PC-9 (cell line): ENCODE measurements at regions not wholly inside any gene's neighbourhood (a gene's known extent, or its start where the extent isn't known, plus 50 kb on each side); places are given as distances from the start of the nearest gene placed in this dataset.

Source experiments
- BruUV-seq: library from RNA; stranded (reverse); fragments of 400-500 nt; replicated peaks from 2 replicates; lab custom pipeline; 2021; lab: Mats Ljungman, UMichigan
- CTCF ChIA-PET: fragments of 300-600 bp; sonication (Branson Sonifier 250); formaldehyde crosslinking; loops from one replicate; lab custom pipeline; 2022; ENCODE audit warnings: antibody characterized with exemption; lab: Charles Lee
- POLR2A ChIA-PET: fragments of 300-600 bp; sonication (Branson Sonifier 250); formaldehyde crosslinking; loops from one replicate; lab custom pipeline; 2022; ENCODE audit warnings: antibody characterized with exemption; ENCODE audit not compliant: unreplicated experiment; lab: Charles Lee
- DNase-seq, 2 experiments: peaks; one replicate each; pipeline versions ENCODE4 v3.0.0 to v3.0.0-alpha.2; 2015 to 2022; ENCODE audit warnings: mixed read lengths in 1 of 2
- H2AFZ ChIP-seq: fragments of 200-600 bp; sonication (generic); 2 replicates; pipeline ENCODE4 v1.8.1; 2017; ENCODE audit warnings: antibody characterized with exemption
- H3F3A ChIP-seq: fragments of 200-600 bp; sonication (generic); 2 replicates; pipeline ENCODE4 v1.8.1; 2017; ENCODE audit warnings: antibody characterized with exemption, mild to moderate bottlenecking, low read depth; ENCODE audit not compliant: insufficient read depth
- H3K27ac ChIP-seq: fragments of 200-600 bp; sonication (generic); 2 replicates; pipeline ENCODE4 v1.6.1; 2016; ENCODE audit warnings: mixed run types
- H3K27me3 ChIP-seq: fragments of 200-600 bp; sonication (generic); 2 replicates; pipeline ENCODE4 v1.6.1; 2016; ENCODE audit warnings: low read depth, mixed run types; ENCODE audit not compliant: insufficient read depth
- H3K36me3 ChIP-seq: fragments of 200-600 bp; sonication (generic); 2 replicates; pipeline ENCODE4 v1.6.1; 2016; ENCODE audit warnings: low read depth, mixed run types
- H3K4me1 ChIP-seq: fragments of 200-600 bp; sonication (generic); replicated peaks from 2 replicates; pipeline ENCODE4 v1.6.1; 2016; ENCODE audit warnings: mixed run types; ENCODE audit not compliant: insufficient read depth
- H3K4me2 ChIP-seq: fragments of 200-600 bp; sonication (generic); 2 replicates; pipeline ENCODE4 v1.6.1; 2017; ENCODE audit warnings: mixed run types
- H3K4me3 ChIP-seq: fragments of 200-600 bp; sonication (generic); 2 replicates; pipeline ENCODE4 v1.6.1; 2016; ENCODE audit warnings: mixed run types
- H3K79me2 ChIP-seq: fragments of 200-600 bp; sonication (generic); 2 replicates; pipeline ENCODE4 v1.6.1; 2017; ENCODE audit warnings: low read depth, mixed run types
- H3K9me2 ChIP-seq: fragments of 200-600 bp; sonication (generic); 2 replicates; pipeline ENCODE4 v1.8.1; 2017; ENCODE audit warnings: mild to moderate bottlenecking; ENCODE audit not compliant: insufficient read depth
- H3K9me3 ChIP-seq: fragments of 200-600 bp; sonication (generic); 2 replicates; pipeline ENCODE4 v1.8.1; 2016; ENCODE audit warnings: low read depth; ENCODE audit not compliant: insufficient read depth
- H4K20me1 ChIP-seq: fragments of 200-600 bp; sonication (generic); 2 replicates; pipeline ENCODE4 v1.8.1; 2017; ENCODE audit not compliant: insufficient read depth
- CTCF ChIP-seq: fragments of 200-600 bp; sonication (generic); conservative IDR thresholded peaks from 2 replicates; pipeline ENCODE4 v1.6.1; 2017; ENCODE audit warnings: mixed run types, antibody characterized with exemption, mild to moderate bottlenecking, moderate library complexity
- EZH2 ChIP-seq: fragments of 200-600 bp; sonication (generic); IDR thresholded peaks from 2 replicates; pipeline ENCODE4 v1.8.0; 2017; ENCODE audit warnings: antibody characterized with exemption, low read depth
- intact Hi-C: fragments of 100-400 bp; cut with micrococcal nuclease; formaldehyde crosslinking; loops from one replicate; pipeline ENCODE4 v1.10.0; 2022; ENCODE audit not compliant: unreplicated experiment

- Histone ChIP-seq H3K27ac (no peak overlapping the region), H3K4me3 (no peak overlapping the region), H3K9me2 (no peaks in the 10 kb centered on the region), H3F3A (no peaks in the 10 kb centered on the region), H3K4me2 (no peak overlapping the region), H3K27me3 (no peaks in the 10 kb centered on the region), H3K79me2 (no peaks in the 10 kb centered on the region), H3K36me3 (no peaks in the 10 kb centered on the region), H4K20me1 (no peaks in the 10 kb centered on the region), H3K9me3 (no peaks in the 10 kb centered on the region), H3K4me1 (no peaks in the 10 kb centered on the region), H2AFZ (no peak overlapping the region)
- POLR2A ChIA-PET: no interaction called here
- CTCF ChIA-PET: no interaction called here
- DNase-seq: no peak
- intact Hi-C loops: no loop called here
- no peak for TF ChIP-seq CTCF
- no peak for TF ChIP-seq EZH2
- BruUV-seq: no TSS peak
These were observed 348.7 kb upstream of the GALNTL6 start for GRCh38 chr4:171464499-171464898.

GRCh38 chr4:171461191-171461590, 352.0 kb upstream of the GALNTL6 start:
- TF ChIP-seq CTCF (no peak), EZH2 (no peak)
- DNase-seq: no peak
- Histone ChIP-seq H3K79me2 (no peaks in the 10 kb centered on the region), H3K36me3 (no peaks in the 10 kb centered on the region), H3K9me2 (no peaks in the 10 kb centered on the region), H3K27ac (no peak overlapping the region), H3K4me1 (no peaks in the 10 kb centered on the region), H3K9me3 (no peaks in the 10 kb centered on the region), H4K20me1 (no peaks in the 10 kb centered on the region), H3K4me2 (no peak overlapping the region), H3K4me3 (no peak overlapping the region), H3F3A (no peaks in the 10 kb centered on the region), H3K27me3 (no peaks in the 10 kb centered on the region), H2AFZ (no peak overlapping the region)
- ChIA-PET CTCF (no interaction called here), POLR2A (no interaction called here)
- intact Hi-C loops: no loop called here
- BruUV-seq: no TSS peak

GRCh38 chr4:171448919-171449481, 364.2 kb upstream of the GALNTL6 start:
- Histone ChIP-seq H3K4me2 (no peak overlapping the region), H3K9me3 (no peaks in the 10 kb centered on the region)
- TF ChIP-seq CTCF: no peak
- no peak for TF ChIP-seq EZH2

More at GRCh38 chr4:171448919-171449481, 364.2 kb upstream of the GALNTL6 start:
- Histone ChIP-seq H3K79me2 (no peaks in the 10 kb centered on the region), H3K4me1 (no peaks in the 10 kb centered on the region), H2AFZ (no peak overlapping the region), H3K36me3 (no peaks in the 10 kb centered on the region), H3K27ac (no peak overlapping the region), H3K9me2 (no peaks in the 10 kb centered on the region), H4K20me1 (no peaks in the 10 kb centered on the region), H3F3A (no peaks in the 10 kb centered on the region), H3K4me3 (no peak overlapping the region), H3K27me3 (no peaks in the 10 kb centered on the region)
- ChIA-PET CTCF (no interaction called here), POLR2A (no interaction called here)
- no peak for DNase-seq
- no TSS peak for BruUV-seq
- intact Hi-C loops: no loop called here
